ENCODE measurements at regions not wholly inside any gene's neighbourhood (a gene's known extent, or its start where the extent isn't known, plus 50 kb on each side); places are given as distances from the start of the nearest gene placed in this dataset.

- no peak for TF ChIP-seq CTCF (IDR thresholded peaks at IDR 0.05; ENCODE audit: low read depth, low read length)
- H3K4me3 ChIP-seq (ENCODE audit: low read depth, low read length), result no peak overlapping the region
Measured at GRCh38 chr7:32385316-32385956, 104.7 kb downstream of the LSM5 start.

GRCh38 chr7:32381024-32381601 is 109.1 kb downstream of the LSM5 start:
- no peak for TF ChIP-seq CTCF (IDR thresholded peaks at IDR 0.05; ENCODE audit: low read depth, low read length)
- no peak overlapping the region for H3K4me3 ChIP-seq (ENCODE audit: low read depth, low read length)

- no peak overlapping the region for H3K4me3 ChIP-seq (ENCODE audit: low read depth, low read length)
- TF ChIP-seq CTCF (IDR thresholded peaks at IDR 0.05; ENCODE audit: low read depth, low read length), result no peak
Measured at GRCh38 chr7:32379510-32380112, 110.6 kb downstream of the LSM5 start.

GRCh38 chr7:32378988-32379387 is 111.2 kb downstream of the LSM5 start:
- TF ChIP-seq CTCF (IDR thresholded peaks at IDR 0.05; ENCODE audit: low read depth, low read length), result no peak
- H3K4me3 ChIP-seq (ENCODE audit: low read depth, low read length), result no peak overlapping the region

GRCh38 chr7:32364581-32364980 is 125.6 kb downstream of the LSM5 start:
- no peak for TF ChIP-seq CTCF (IDR thresholded peaks at IDR 0.05; ENCODE audit: low read depth, low read length)
- H3K4me3 ChIP-seq (ENCODE audit: low read depth, low read length), result no peak overlapping the region

GRCh38 chr7:32360127-32360526 is 130.1 kb downstream of the LSM5 start:
- TF ChIP-seq CTCF (IDR thresholded peaks at IDR 0.05; ENCODE audit: low read depth, low read length), result no peak
- H3K4me3 ChIP-seq (ENCODE audit: low read depth, low read length), result no peak overlapping the region

- H3K4me3 ChIP-seq (ENCODE audit: low read depth, low read length), result no peak overlapping the region
- no peak for TF ChIP-seq CTCF (IDR thresholded peaks at IDR 0.05; ENCODE audit: low read depth, low read length)
Measured at GRCh38 chr7:32357535-32358277, 132.5 kb downstream of the LSM5 start.
